ENCODE measurements at regions not wholly inside any gene's neighbourhood (a gene's known extent, or its start where the extent isn't known, plus 50 kb on each side); places are given as distances from the start of the nearest gene placed in this dataset.

DNA sequence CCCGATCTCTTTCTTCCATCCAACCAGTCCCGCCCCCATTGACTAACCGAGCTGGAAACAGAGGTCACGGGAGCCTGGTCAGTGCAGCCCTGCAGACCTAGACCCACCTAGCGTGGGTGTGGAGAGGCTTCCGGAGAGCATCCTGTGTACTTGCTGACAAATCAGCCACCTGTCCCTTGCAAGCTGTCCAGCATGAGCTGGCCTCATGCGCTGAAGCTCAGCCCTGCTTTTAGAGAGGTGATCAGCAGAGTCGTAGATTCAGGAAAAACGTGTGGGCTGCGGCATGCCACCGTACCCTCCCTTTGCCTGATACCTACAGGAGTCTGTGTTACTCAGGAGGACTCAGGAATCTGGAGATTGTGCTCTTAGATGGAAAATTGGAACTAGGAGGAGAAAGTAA is 80.3 kb upstream of the UQCRFS1 start:
- H4K8ac ChIP-seq (ENCODE audit: low read depth, low read length), result no peak overlapping the region
- H4K91ac ChIP-seq (ENCODE audit: low read depth, low read length, poor library complexity), result no peak overlapping the region
- DNase-seq (ENCODE audit: low spot score), result no peak
- no peak overlapping the region for H3K4me3 ChIP-seq (ENCODE audit: low read length in 2 of 2)
- H3K79me1 ChIP-seq (ENCODE audit: low read depth, low read length), result no peaks in the 10 kb centered on the region
- H3K4me2 ChIP-seq (ENCODE audit: insufficient read depth, low read length, poor library complexity, severe bottlenecking), result no peak overlapping the region
- H3K23ac ChIP-seq (ENCODE audit: low read depth, low read length, poor library complexity), result no peak overlapping the region
- H3K9me3 ChIP-seq (replicated peaks in 1 of 2; ENCODE audit: control insufficient read depth in 2 of 2, insufficient read depth in 1 of 2, low read depth in 1 of 2, low read length in 2 of 2), result no peaks in the 10 kb centered on the region
- H2BK5ac ChIP-seq (ENCODE audit: low read length), result no peak overlapping the region
- H2AFZ ChIP-seq (ENCODE audit: low read length), result no peak overlapping the region
- WGBS, 2 donors (ENCODE audit: extremely low coverage in 2 of 2, insufficient read length in 2 of 2, insufficient replicate concordance in 1 of 2), result no CpG with 5 or more reads among the region's 11 CpGs
- H3K14ac ChIP-seq (ENCODE audit: low read length), result no peak overlapping the region
- H3K4ac ChIP-seq (ENCODE audit: low read length), result no peak overlapping the region
- no peak overlapping the region for H2BK15ac ChIP-seq (ENCODE audit: low read length)
- H3K27me3 ChIP-seq (ENCODE audit: control insufficient read depth in 3 of 3, insufficient read depth in 3 of 3, low read depth in 1 of 3, low read length in 3 of 3), result no peaks in the 10 kb centered on the region
- H3K9ac ChIP-seq (ENCODE audit: low read depth, low read length, poor library complexity), result no peak overlapping the region
- no peak overlapping the region for H2BK12ac ChIP-seq (ENCODE audit: low read length)
- no peaks in the 10 kb centered on the region for H3K36me3 ChIP-seq (replicated peaks in 1 of 2; ENCODE audit: control insufficient read depth in 2 of 2, insufficient read depth in 2 of 2, low read length in 2 of 2)
- no peak overlapping the region for H2BK120ac ChIP-seq (ENCODE audit: low read depth, low read length)
- no peak overlapping the region for H3K18ac ChIP-seq (ENCODE audit: low read length)
- H3K27ac ChIP-seq (replicated peaks; ENCODE audit: low read length), result no peak overlapping the region
- H3K4me1 ChIP-seq (ENCODE audit: control insufficient read depth in 2 of 2, insufficient read depth in 1 of 2, low read depth in 1 of 2, low read length in 2 of 2), result no peaks in the 10 kb centered on the region
- no peak overlapping the region for H2AK5ac ChIP-seq (ENCODE audit: low read depth, low read length)

DNA sequence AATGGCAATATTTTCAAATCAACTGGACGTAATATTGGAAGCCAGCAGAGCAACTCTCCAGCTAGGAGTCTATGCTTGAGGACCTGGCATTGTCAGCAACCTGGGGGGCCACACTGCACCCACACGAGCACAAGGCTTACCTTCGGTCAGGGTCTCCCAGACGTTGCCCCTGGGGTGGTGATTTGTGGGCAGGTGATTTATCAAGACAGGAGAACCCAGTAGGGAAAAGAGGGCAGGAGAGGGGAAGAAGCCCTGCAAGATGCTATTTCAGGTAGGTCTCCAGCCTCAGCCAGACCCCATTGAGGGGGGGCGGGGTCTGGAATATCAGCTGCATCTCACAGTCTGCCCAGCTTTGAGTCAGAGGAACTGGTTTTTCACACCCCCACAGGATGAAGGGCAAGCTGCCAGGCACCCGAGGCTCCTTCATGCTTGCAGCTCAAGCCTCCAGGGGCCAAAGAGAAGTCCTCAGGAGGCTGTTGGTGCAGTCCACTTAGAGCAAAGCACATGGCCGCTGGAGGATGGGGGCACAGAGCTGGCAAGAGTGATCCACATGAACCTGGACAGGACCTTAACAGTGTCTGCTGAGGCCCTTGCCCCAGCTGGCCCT is 80.9 kb upstream of the UQCRFS1 start:
- WGBS, 2 donors (ENCODE audit: extremely low coverage in 2 of 2, insufficient read length in 2 of 2, insufficient replicate concordance in 1 of 2), result no CpG with 5 or more reads among the region's 7 CpGs

DNA sequence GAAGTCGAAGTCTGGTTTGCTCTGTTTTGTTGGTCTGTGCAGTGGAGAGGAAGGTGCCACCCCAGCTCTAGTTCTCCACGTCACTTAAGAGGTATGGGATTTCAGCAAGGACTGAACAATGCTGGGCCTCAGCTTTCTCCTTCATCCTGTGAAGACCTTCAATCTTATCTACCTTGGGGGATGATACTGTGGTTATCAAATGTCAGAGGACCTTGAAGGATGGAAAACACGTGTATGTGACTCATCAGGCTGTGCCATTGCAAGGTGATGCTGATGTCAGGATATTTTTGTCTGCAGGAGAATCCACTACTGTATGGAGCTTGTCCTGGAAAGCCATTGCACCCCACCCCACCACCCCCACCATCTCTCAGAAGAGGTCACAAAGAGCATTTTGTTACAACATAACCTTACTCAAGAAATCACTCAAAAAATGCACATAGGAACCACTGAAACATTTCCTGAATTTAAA is 81.4 kb upstream of the UQCRFS1 start:
- no peak overlapping the region for H2BK12ac ChIP-seq (ENCODE audit: low read length)
- H3K4ac ChIP-seq (ENCODE audit: low read length), result no peak overlapping the region
- no peak overlapping the region for H4K8ac ChIP-seq (ENCODE audit: low read depth, low read length)
- no peak overlapping the region for H2BK5ac ChIP-seq (ENCODE audit: low read length)
- no CpG with 5 or more reads among the region's 3 CpGs for WGBS, 2 donors (ENCODE audit: extremely low coverage in 2 of 2, insufficient read length in 2 of 2, insufficient replicate concordance in 1 of 2)
- H3K4me1 ChIP-seq (ENCODE audit: control insufficient read depth in 2 of 2, insufficient read depth in 1 of 2, low read depth in 1 of 2, low read length in 2 of 2), result no peaks in the 10 kb centered on the region
- no peaks in the 10 kb centered on the region for H3K36me3 ChIP-seq (replicated peaks in 1 of 2; ENCODE audit: control insufficient read depth in 2 of 2, insufficient read depth in 2 of 2, low read length in 2 of 2)
- H2AK5ac ChIP-seq (ENCODE audit: low read depth, low read length), result no peak overlapping the region
- H2AFZ ChIP-seq (ENCODE audit: low read length), result no peak overlapping the region
- no peak overlapping the region for H4K91ac ChIP-seq (ENCODE audit: low read depth, low read length, poor library complexity)
- H3K4me2 ChIP-seq (ENCODE audit: insufficient read depth, low read length, poor library complexity, severe bottlenecking), result no peak overlapping the region
- H3K18ac ChIP-seq (ENCODE audit: low read length), result no peak overlapping the region
- H2BK120ac ChIP-seq (ENCODE audit: low read depth, low read length), result no peak overlapping the region
- H3K23ac ChIP-seq (ENCODE audit: low read depth, low read length, poor library complexity), result no peak overlapping the region
- H3K27ac ChIP-seq (replicated peaks; ENCODE audit: low read length), result no peak overlapping the region
- no peaks in the 10 kb centered on the region for H3K27me3 ChIP-seq (ENCODE audit: control insufficient read depth in 3 of 3, insufficient read depth in 3 of 3, low read depth in 1 of 3, low read length in 3 of 3)
- DNase-seq (ENCODE audit: low spot score), result no peak
- no peaks in the 10 kb centered on the region for H3K79me1 ChIP-seq (ENCODE audit: low read depth, low read length)
- no peak overlapping the region for H2BK15ac ChIP-seq (ENCODE audit: low read length)
- H3K9me3 ChIP-seq (replicated peaks in 1 of 2; ENCODE audit: control insufficient read depth in 2 of 2, insufficient read depth in 1 of 2, low read depth in 1 of 2, low read length in 2 of 2), result no peaks in the 10 kb centered on the region
- H3K9ac ChIP-seq (ENCODE audit: low read depth, low read length, poor library complexity), result no peak overlapping the region
- H3K14ac ChIP-seq (ENCODE audit: low read length), result no peak overlapping the region
- H3K4me3 ChIP-seq (ENCODE audit: low read length in 2 of 2), result no peak overlapping the region

More for the DNA sequence above, 80.9 kb upstream of the UQCRFS1 start:
- no peak overlapping the region for H2BK5ac ChIP-seq (ENCODE audit: low read length)
- H3K4me3 ChIP-seq (ENCODE audit: low read length in 2 of 2), result no peak overlapping the region
- no peaks in the 10 kb centered on the region for H3K79me1 ChIP-seq (ENCODE audit: low read depth, low read length)
- H2AFZ ChIP-seq (ENCODE audit: low read length), result no peak overlapping the region
- no peak overlapping the region for H3K4ac ChIP-seq (ENCODE audit: low read length)
- no peaks in the 10 kb centered on the region for H3K27me3 ChIP-seq (ENCODE audit: control insufficient read depth in 3 of 3, insufficient read depth in 3 of 3, low read depth in 1 of 3, low read length in 3 of 3)
- no peaks in the 10 kb centered on the region for H3K4me1 ChIP-seq (ENCODE audit: control insufficient read depth in 2 of 2, insufficient read depth in 1 of 2, low read depth in 1 of 2, low read length in 2 of 2)
- no peak overlapping the region for H2BK12ac ChIP-seq (ENCODE audit: low read length)
- H3K9ac ChIP-seq (ENCODE audit: low read depth, low read length, poor library complexity), result peak overlapping the region; percentile 16
- no peak overlapping the region for H4K91ac ChIP-seq (ENCODE audit: low read depth, low read length, poor library complexity)
- no peak overlapping the region for H2AK5ac ChIP-seq (ENCODE audit: low read depth, low read length)
- no peak overlapping the region for H3K18ac ChIP-seq (ENCODE audit: low read length)
- no peak overlapping the region for H3K23ac ChIP-seq (ENCODE audit: low read depth, low read length, poor library complexity)
- H3K9me3 ChIP-seq (replicated peaks in 1 of 2; ENCODE audit: control insufficient read depth in 2 of 2, insufficient read depth in 1 of 2, low read depth in 1 of 2, low read length in 2 of 2), result no peaks in the 10 kb centered on the region
- no peaks in the 10 kb centered on the region for H3K36me3 ChIP-seq (replicated peaks in 1 of 2; ENCODE audit: control insufficient read depth in 2 of 2, insufficient read depth in 2 of 2, low read length in 2 of 2)
- H4K8ac ChIP-seq (ENCODE audit: low read depth, low read length), result no peak overlapping the region
- no peak overlapping the region for H3K27ac ChIP-seq (replicated peaks; ENCODE audit: low read length)
- H3K14ac ChIP-seq (ENCODE audit: low read length), result no peak overlapping the region
- H2BK15ac ChIP-seq (ENCODE audit: low read length), result no peak overlapping the region
- no peak overlapping the region for H3K4me2 ChIP-seq (ENCODE audit: insufficient read depth, low read length, poor library complexity, severe bottlenecking)
- no peak for DNase-seq (ENCODE audit: low spot score)
- H2BK120ac ChIP-seq (ENCODE audit: low read depth, low read length), result no peak overlapping the region

DNA sequence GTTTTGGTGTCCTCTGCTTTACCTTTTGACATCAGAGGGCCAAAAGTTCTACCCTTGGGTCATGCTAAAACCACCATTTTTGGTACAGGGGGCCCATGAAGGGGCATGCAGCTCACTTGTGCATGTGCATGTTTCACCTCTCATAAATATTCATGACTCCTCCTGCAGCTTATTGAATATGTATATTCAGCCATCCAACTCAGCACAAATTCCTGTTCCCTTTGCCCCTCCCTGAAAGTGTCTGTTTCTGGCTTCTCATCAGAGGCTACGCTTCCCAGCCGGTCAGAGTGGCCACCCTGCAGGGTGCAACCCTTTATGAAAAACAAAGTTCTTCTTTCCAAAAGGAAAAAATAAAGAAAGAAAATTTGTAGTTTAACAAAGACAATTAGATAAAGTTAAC is 82.3 kb upstream of the UQCRFS1 start:
- no peak overlapping the region for H3K27ac ChIP-seq (replicated peaks; ENCODE audit: low read length)
- no peak overlapping the region for H3K14ac ChIP-seq (ENCODE audit: low read length)
- no peak for DNase-seq (ENCODE audit: low spot score)
- no peaks in the 10 kb centered on the region for H3K79me1 ChIP-seq (ENCODE audit: low read depth, low read length)
- no peak overlapping the region for H3K18ac ChIP-seq (ENCODE audit: low read length)
- H3K9ac ChIP-seq (ENCODE audit: low read depth, low read length, poor library complexity), result no peak overlapping the region
- no peak overlapping the region for H3K4ac ChIP-seq (ENCODE audit: low read length)
- H4K91ac ChIP-seq (ENCODE audit: low read depth, low read length, poor library complexity), result no peak overlapping the region
- no CpG with 5 or more reads among the region's 2 CpGs for WGBS, 2 donors (ENCODE audit: extremely low coverage in 2 of 2, insufficient read length in 2 of 2, insufficient replicate concordance in 1 of 2)
- no peak overlapping the region for H2AK5ac ChIP-seq (ENCODE audit: low read depth, low read length)
- H3K9me3 ChIP-seq (replicated peaks in 1 of 2; ENCODE audit: control insufficient read depth in 2 of 2, insufficient read depth in 1 of 2, low read depth in 1 of 2, low read length in 2 of 2), result no peaks in the 10 kb centered on the region
- no peaks in the 10 kb centered on the region for H3K4me1 ChIP-seq (ENCODE audit: control insufficient read depth in 2 of 2, insufficient read depth in 1 of 2, low read depth in 1 of 2, low read length in 2 of 2)
- no peak overlapping the region for H2BK12ac ChIP-seq (ENCODE audit: low read length)
- H2AFZ ChIP-seq (ENCODE audit: low read length), result no peak overlapping the region
- H3K23ac ChIP-seq (ENCODE audit: low read depth, low read length, poor library complexity), result no peak overlapping the region
- no peaks in the 10 kb centered on the region for H3K36me3 ChIP-seq (replicated peaks in 1 of 2; ENCODE audit: control insufficient read depth in 2 of 2, insufficient read depth in 2 of 2, low read length in 2 of 2)
- no peak overlapping the region for H3K4me3 ChIP-seq (ENCODE audit: low read length in 2 of 2)
- no peak overlapping the region for H2BK120ac ChIP-seq (ENCODE audit: low read depth, low read length)
- H4K8ac ChIP-seq (ENCODE audit: low read depth, low read length), result no peak overlapping the region
- H2BK15ac ChIP-seq (ENCODE audit: low read length), result no peak overlapping the region
- no peak overlapping the region for H2BK5ac ChIP-seq (ENCODE audit: low read length)
- no peak overlapping the region for H3K4me2 ChIP-seq (ENCODE audit: insufficient read depth, low read length, poor library complexity, severe bottlenecking)
- no peaks in the 10 kb centered on the region for H3K27me3 ChIP-seq (ENCODE audit: control insufficient read depth in 3 of 3, insufficient read depth in 3 of 3, low read depth in 1 of 3, low read length in 3 of 3)

Measured in neuronal stem cell (in vitro differentiated cells).